ENCODE measurements at regions not wholly inside any gene's neighbourhood (a gene's known extent, or its start where the extent isn't known, plus 50 kb on each side); places are given as distances from the start of the nearest gene placed in this dataset.

DNA sequence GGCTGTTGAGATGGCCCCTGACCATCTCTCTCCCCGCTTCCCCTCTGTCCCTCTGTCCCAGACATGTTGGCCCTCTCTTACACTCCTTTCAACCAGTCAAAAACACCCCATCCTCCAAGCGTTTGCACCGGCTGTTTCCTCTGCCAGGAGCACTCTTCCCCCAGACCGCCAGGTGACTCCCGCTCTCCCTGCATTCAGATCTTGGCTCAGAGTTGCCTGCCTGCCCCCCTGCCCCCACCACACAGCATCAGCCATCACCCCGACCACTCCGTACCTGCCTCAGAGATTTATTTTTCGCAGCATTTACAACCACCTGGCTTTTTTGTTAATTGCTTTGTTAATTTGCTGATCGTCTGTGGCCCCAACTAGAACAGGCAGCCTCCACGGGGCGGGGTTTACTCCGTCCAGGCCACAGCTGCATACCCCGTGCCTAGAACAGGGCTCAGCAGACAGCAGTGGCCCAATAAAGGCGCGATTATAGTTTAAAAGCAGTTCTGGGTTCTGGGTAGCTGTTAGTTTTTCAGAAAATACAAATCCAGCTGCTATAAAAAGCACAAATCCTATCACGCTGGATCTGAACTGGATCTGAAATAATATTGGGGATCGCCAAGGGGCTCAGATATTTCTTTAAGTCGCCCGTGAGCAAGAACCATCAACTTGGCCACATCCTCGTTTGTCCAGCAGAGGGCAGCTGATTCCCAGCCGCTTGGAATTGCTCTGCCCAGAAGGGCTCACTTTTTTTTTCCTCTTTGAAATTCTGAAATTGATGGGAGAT lies 173.6 kb downstream of the IRF8 start:
- ChIA-PET SMC1A (ENCODE audit: uncharacterized antibody, unreplicated experiment) (interaction anchor here (0.6 to 2.5 kb wide), 8 partner anchors 16 to 447 kb away, joined by 3 to 11 read pairs (median 3); no protein-coding TSS in a partner anchor), CTCF (interaction anchor here (0.6 to 3.9 kb wide), 18 partner anchors 13 to 445 kb away, joined by 3 to 37 read pairs (median 4); no protein-coding TSS in a partner anchor), POLR2A (no interaction called here), RAD21 (ENCODE audit: unreplicated experiment) (interaction anchor here (0.6 to 2.1 kb wide), 6 partner anchors 13 to 445 kb away, joined by 3 to 10 read pairs (median 4); no protein-coding TSS in a partner anchor)
- Histone ChIP-seq H3K4me1 (ENCODE audit: control insufficient read depth, insufficient read depth, low read length) (no peaks in the 10 kb centered on the region), H4K20me1 (ENCODE audit: control insufficient read depth, insufficient read depth) (no peaks in the 10 kb centered on the region), H3K9ac (ENCODE audit: control insufficient read depth, insufficient read depth, low read length) (no peak overlapping the region), H3K27ac (ENCODE audit: control insufficient read depth, insufficient read depth) (no peak overlapping the region), H3K36me3 (ENCODE audit: control insufficient read depth in 2 of 2, insufficient read depth in 2 of 2, low read length in 1 of 2) (no peaks in the 10 kb centered on the region), H3K4me3 (no peak overlapping the region), H2AFZ (ENCODE audit: control insufficient read depth, low read depth, low read length) (no peak overlapping the region), H3K79me2 (ENCODE audit: control insufficient read depth, insufficient read depth, low read length) (no peaks in the 10 kb centered on the region), H3K4me2 (ENCODE audit: control insufficient read depth, insufficient read depth) (no peak overlapping the region), H3K9me3 (replicated peaks; ENCODE audit: control insufficient read depth, insufficient read depth, low read length) (no peaks in the 10 kb centered on the region), H3K27me3 (replicated peaks in 1 of 2; ENCODE audit: control insufficient read depth in 2 of 2, insufficient read depth in 2 of 2, low read length in 1 of 2) (no peaks in the 10 kb centered on the region; a peak in 2 of 4 replicates)
- in situ Hi-C loops (cut with MboI) = loop anchor here (5.0 kb wide), 1 partner anchor 445 kb away; no protein-coding TSS in a partner anchor
- 38% methylated on average over 21 of the region's 21 CpGs for WGBS (ENCODE audit: insufficient coverage, insufficient replicate concordance, low lambda C conversion rate, missing lambda C conversion rate)
- peak; percentile 83 for ATAC-seq
- intact Hi-C loops (cut with micrococcal nuclease; ENCODE audit: unreplicated experiment) = loop anchor here (1.0 to 10.0 kb wide), 3 partner anchors 132 to 448 kb away; no protein-coding TSS in a partner anchor
- DNase-seq (ENCODE audit: low read depth, low spot score) = no peak
- no TSS peak for BruUV-seq (replicated peaks)
- peak; percentile 23 for FAIRE-seq
- TF ChIP-seq, protein P1, sequence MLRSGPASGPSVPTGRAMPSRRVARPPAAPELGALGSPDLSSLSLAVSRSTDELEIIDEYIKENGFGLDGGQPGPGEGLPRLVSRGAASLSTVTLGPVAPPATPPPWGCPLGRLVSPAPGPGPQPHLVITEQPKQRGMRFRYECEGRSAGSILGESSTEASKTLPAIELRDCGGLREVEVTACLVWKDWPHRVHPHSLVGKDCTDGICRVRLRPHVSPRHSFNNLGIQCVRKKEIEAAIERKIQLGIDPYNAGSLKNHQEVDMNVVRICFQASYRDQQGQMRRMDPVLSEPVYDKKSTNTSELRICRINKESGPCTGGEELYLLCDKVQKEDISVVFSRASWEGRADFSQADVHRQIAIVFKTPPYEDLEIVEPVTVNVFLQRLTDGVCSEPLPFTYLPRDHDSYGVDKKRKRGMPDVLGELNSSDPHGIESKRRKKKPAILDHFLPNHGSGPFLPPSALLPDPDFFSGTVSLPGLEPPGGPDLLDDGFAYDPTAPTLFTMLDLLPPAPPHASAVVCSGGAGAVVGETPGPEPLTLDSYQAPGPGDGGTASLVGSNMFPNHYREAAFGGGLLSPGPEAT (IDR thresholded peaks at IDR 0.05; ENCODE audit: low read depth) = no peak
- TF ChIP-seq EGR1 (IDR thresholded peaks at IDR 0.05; ENCODE audit: borderline replicate concordance in 1 of 2, low read depth in 2 of 2, low read length in 2 of 2) = no peak
- no peak for TF ChIP-seq MAX (IDR thresholded peaks at IDR 0.05; ENCODE audit: low read depth, low read length)
- TF ChIP-seq IRF4 (IDR thresholded peaks at IDR 0.05; ENCODE audit: low read depth, low read length) = no peak
- TF ChIP-seq, protein P2, sequence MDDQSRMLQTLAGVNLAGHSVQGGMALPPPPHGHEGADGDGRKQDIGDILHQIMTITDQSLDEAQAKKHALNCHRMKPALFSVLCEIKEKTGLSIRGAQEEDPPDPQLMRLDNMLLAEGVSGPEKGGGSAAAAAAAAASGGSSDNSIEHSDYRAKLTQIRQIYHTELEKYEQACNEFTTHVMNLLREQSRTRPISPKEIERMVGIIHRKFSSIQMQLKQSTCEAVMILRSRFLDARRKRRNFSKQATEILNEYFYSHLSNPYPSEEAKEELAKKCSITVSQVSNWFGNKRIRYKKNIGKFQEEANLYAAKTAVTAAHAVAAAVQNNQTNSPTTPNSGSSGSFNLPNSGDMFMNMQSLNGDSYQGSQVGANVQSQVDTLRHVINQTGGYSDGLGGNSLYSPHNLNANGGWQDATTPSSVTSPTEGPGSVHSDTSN (IDR thresholded peaks at IDR 0.05; ENCODE audit: insufficient replicate concordance, low read depth, low read length) = no peak
- no peak for TF ChIP-seq MEF2B (IDR thresholded peaks at IDR 0.05; ENCODE audit: partially characterized antibody, poor library complexity, severe bottlenecking)
- TF ChIP-seq ZNF217 (IDR thresholded peaks at IDR 0.05) = no peak
- TF ChIP-seq MXI1 (IDR thresholded peaks at IDR 0.05; ENCODE audit: low read depth, low read length) = no peak
- TF ChIP-seq RELA (IDR thresholded peaks at IDR 0.05; ENCODE audit: borderline replicate concordance, partially characterized antibody) = no peak
- TF ChIP-seq CHD2 (IDR thresholded peaks at IDR 0.05; ENCODE audit: borderline replicate concordance, low read depth, low read length) = no peak
- no peak for TF ChIP-seq CHD1 (IDR thresholded peaks at IDR 0.05; ENCODE audit: low read depth, low read length)
- TF ChIP-seq, protein P3, sequence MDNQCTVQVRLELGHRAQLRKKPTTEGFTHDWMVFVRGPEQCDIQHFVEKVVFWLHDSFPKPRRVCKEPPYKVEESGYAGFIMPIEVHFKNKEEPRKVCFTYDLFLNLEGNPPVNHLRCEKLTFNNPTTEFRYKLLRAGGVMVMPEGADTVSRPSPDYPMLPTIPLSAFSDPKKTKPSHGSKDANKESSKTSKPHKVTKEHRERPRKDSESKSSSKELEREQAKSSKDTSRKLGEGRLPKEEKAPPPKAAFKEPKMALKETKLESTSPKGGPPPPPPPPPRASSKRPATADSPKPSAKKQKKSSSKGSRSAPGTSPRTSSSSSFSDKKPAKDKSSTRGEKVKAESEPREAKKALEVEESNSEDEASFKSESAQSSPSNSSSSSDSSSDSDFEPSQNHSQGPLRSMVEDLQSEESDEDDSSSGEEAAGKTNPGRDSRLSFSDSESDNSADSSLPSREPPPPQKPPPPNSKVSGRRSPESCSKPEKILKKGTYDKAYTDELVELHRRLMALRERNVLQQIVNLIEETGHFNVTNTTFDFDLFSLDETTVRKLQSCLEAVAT (IDR thresholded peaks at IDR 0.05) = no peak
- no peak for TF ChIP-seq CEBPB (IDR thresholded peaks at IDR 0.05; ENCODE audit: borderline replicate concordance in 1 of 2, low read depth in 2 of 2, low read length in 2 of 2)
- TF ChIP-seq HDAC6 (IDR thresholded peaks at IDR 0.05; ENCODE audit: unreplicated experiment) = no peak
- peak; percentile 88 for TF ChIP-seq SMC3 (IDR thresholded peaks at IDR 0.05; ENCODE audit: borderline replicate concordance, low read length)
- no peak for TF ChIP-seq CBX5 (IDR thresholded peaks at IDR 0.05; ENCODE audit: low read depth)

All from GM12878 (cell line).